B cell (primary cell): ENCODE measurements at regions not wholly inside any gene's neighbourhood (a gene's known extent, or its start where the extent isn't known, plus 50 kb on each side); places are given as distances from the start of the nearest gene placed in this dataset.
"Not testable (repeated sequence)": the region's sequence is repeated elsewhere in the genome, so short reads cannot be mapped to it uniquely, and the experiment has no call there.

Experiments used
- ATAC-seq: fragments of 200-7000 bp; cut with Tn5 transposase; one replicate; pipeline ENCODE4 v1.10.0; 2021; ENCODE audit warnings: low read depth, mild to moderate bottlenecking, moderate number of reproducible peaks, moderate library complexity
- CTCF ChIA-PET: fragments of 350-600 bp; sonication (Branson Sonifier 250); formaldehyde crosslinking; loops from one replicate; lab custom pipeline; 2021; ENCODE audit warnings: antibody characterized with exemption, inconsistent platforms; lab: Charles Lee
- POLR2A ChIA-PET: fragments of 350-600 bp; sonication (Branson Sonifier 250); formaldehyde crosslinking; loops from one replicate; lab custom pipeline; 2021; ENCODE audit warnings: antibody characterized with exemption; lab: Charles Lee
- DNase-seq: peaks from one replicate; pipeline ENCODE4 v3.0.0; 2013
- H2AFZ ChIP-seq: 2 replicates; pipeline ENCODE4 v1.6.1; 2012; ENCODE audit warnings: mild to moderate bottlenecking, low read depth, low read length; ENCODE audit not compliant: insufficient read depth, poor library complexity, severe bottlenecking
- H3K27ac ChIP-seq, 2 donors: 1 replicate in 1 of 2; 2 replicates in 1 of 2; pipeline ENCODE4 v1.5.1; 2012 to 2013; ENCODE audit warnings: low read length in 2 of 2, mild to moderate bottlenecking in 2 of 2, moderate library complexity in 1 of 2
- H3K27me3 ChIP-seq, 4 experiments: fragments of 200-600 bp in 1 of 4; sonication (generic) in 1 of 4; replicated peaks in 1 of 4; 1 replicate in 2 of 4; 2 replicates in 2 of 4; pipeline versions ENCODE4 v1.6.1 to v1.7.0; 2013 to 2016; ENCODE audit warnings: low read length in 3 of 4, mild to moderate bottlenecking in 2 of 4, mixed read lengths in 1 of 4, moderate library complexity in 1 of 4; ENCODE audit not compliant: insufficient read depth in 4 of 4, control insufficient read depth in 3 of 4; ENCODE audit errors: control extremely low read depth in 1 of 4
- H3K36me3 ChIP-seq, 2 experiments: replicated peaks in 1 of 2; 1 replicate in 1 of 2; 2 replicates in 1 of 2; pipeline versions ENCODE4 v1.6.1 to v1.7.1; 2013; ENCODE audit warnings: low read length in 1 of 2; ENCODE audit not compliant: insufficient read depth in 2 of 2, control insufficient read depth in 1 of 2; ENCODE audit errors: control extremely low read depth in 1 of 2, extremely low read depth in 1 of 2
- H3K4me1 ChIP-seq, 2 donors: fragments of 200-600 bp in 1 of 2; sonication (generic) in 1 of 2; 1 replicate in 1 of 2; 2 replicates in 1 of 2; pipeline versions ENCODE4 v1.5.1 to v1.6.1; 2013 to 2017; ENCODE audit warnings: low read length in 2 of 2; ENCODE audit not compliant: control insufficient read depth in 2 of 2, insufficient read depth in 2 of 2
- H3K4me2 ChIP-seq: replicated peaks from 2 replicates; pipeline ENCODE3; 2012; ENCODE audit warnings: mild to moderate bottlenecking, low read depth, low read length; ENCODE audit not compliant: poor library complexity, severe bottlenecking
- H3K4me3 ChIP-seq, 5 experiments: fragments of 200-600 bp in 1 of 5; sonication (generic) in 1 of 5; 1 replicate in 3 of 5; 2 replicates in 2 of 5; pipeline versions ENCODE4 v1.5.1 to v1.7.0; 2011 to 2016; ENCODE audit warnings: low read length in 4 of 5, mild to moderate bottlenecking in 4 of 5, low read depth in 2 of 5, control low read depth in 1 of 5, moderate library complexity in 1 of 5; ENCODE audit not compliant: insufficient read depth in 1 of 5; ENCODE audit errors: control extremely low read depth in 1 of 5, extremely low read depth in 1 of 5
- H3K79me2 ChIP-seq: fragments of 200-600 bp; sonication (generic); one replicate; pipeline ENCODE4 v1.6.0; 2016; ENCODE audit warnings: low read length; ENCODE audit not compliant: control insufficient read depth, insufficient read depth
- H3K9ac ChIP-seq: fragments of 200-600 bp; sonication (generic); 2 replicates; pipeline ENCODE4 v1.6.1; 2017; ENCODE audit warnings: mild to moderate bottlenecking, low read length, moderate library complexity
- H3K9me3 ChIP-seq, 3 donors: one replicate each; pipeline versions ENCODE4 v1.6.1 to v1.7.1; 2013; ENCODE audit warnings: low read length in 2 of 3; ENCODE audit not compliant: control insufficient read depth in 2 of 3, insufficient read depth in 1 of 3; ENCODE audit errors: control extremely low read depth in 1 of 3
- H4K20me1 ChIP-seq: 2 replicates; pipeline ENCODE4 v1.6.0; 2012; ENCODE audit warnings: mild to moderate bottlenecking, low read length; ENCODE audit not compliant: insufficient read depth, control insufficient read depth, poor library complexity, severe bottlenecking
- H3K27ac Mint-ChIP-seq: one replicate; pipeline ENCODE4 v1.8.0; 2021; ENCODE audit warnings: mixed read lengths
- H3K27me3 Mint-ChIP-seq: one replicate; pipeline ENCODE4 v1.8.0; 2021; ENCODE audit warnings: mixed read lengths
- H3K4me1 Mint-ChIP-seq: one replicate; pipeline ENCODE4 v1.8.0; 2021; ENCODE audit warnings: mixed read lengths
- H3K4me3 Mint-ChIP-seq: one replicate; pipeline ENCODE4 v1.8.0; 2021; ENCODE audit warnings: mixed read lengths
- H3K9me3 Mint-ChIP-seq: one replicate; pipeline ENCODE4 v1.8.0; 2022; ENCODE audit warnings: mixed read lengths; ENCODE audit not compliant: insufficient read depth
- EZH2 ChIP-seq: IDR thresholded peaks from 2 replicates; pipeline ENCODE4 v1.6.1; 2012; ENCODE audit warnings: borderline replicate concordance, low read depth, mild to moderate bottlenecking, moderate library complexity, low read length; ENCODE audit not compliant: insufficient read depth, poor library complexity, severe bottlenecking
- WGBS: methylation state at CpG from one replicate; pipeline ENCODE4 v1.1.5; 2013; ENCODE audit warnings: missing lambda C conversion rate; ENCODE audit not compliant: insufficient coverage; 5-methylcytosine and 5-hydroxymethylcytosine counted together
- intact Hi-C: fragments of 100-400 bp; cut with micrococcal nuclease; formaldehyde crosslinking; loops from one replicate; pipeline ENCODE4 v1.10.0; 2022
- TF ChIP-seq, protein P1 (sequence below): fragments of 200-600 bp; IDR thresholded peaks from one replicate; pipeline ENCODE4 v1.8.0; 2022; ENCODE audit warnings: antibody characterized with exemption, mild to moderate bottlenecking

DNA sequence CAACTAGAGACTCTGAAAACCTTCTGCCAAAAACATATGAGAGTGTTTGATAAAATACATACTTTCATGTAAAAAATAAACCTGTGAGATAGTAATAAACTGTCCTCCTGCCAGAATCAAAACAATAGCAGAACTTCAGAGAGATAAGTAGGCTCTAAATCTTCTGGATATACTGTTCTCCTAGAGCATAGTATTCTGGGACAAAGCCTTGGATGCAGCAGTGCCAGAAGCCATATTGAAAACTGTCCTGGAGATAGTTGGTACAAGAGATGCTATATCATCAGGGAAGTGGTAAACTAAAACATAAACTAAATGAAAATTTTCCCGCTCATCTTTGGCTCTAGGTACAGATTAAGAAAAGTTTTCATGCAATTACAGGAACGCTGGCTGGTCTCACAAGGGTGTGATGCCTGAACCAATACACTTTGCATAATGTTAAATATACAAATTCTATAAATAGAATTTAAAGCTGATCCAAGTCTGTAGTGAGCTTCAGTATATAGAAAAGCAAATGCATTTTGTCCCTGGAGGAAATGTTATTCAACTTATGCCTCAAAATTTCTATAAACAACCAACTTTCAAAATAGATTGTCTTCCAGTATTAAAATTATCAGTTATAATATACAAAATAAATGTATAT, 355.6 kb downstream of the ADAMTS20 start:
- no peak overlapping the region for H3K27ac Mint-ChIP-seq
- H3K4me2 ChIP-seq = no peak overlapping the region
- no peak overlapping the region for H3K27ac ChIP-seq
- no peaks in the 10 kb centered on the region for H3K9me3 Mint-ChIP-seq
- no peaks in the 10 kb centered on the region for H3K79me2 ChIP-seq
- H3K36me3 ChIP-seq = no peaks in the 10 kb centered on the region
- CTCF ChIA-PET = no interaction called here
- no peaks in the 10 kb centered on the region for H4K20me1 ChIP-seq
- no peak for DNase-seq
- H3K4me1 Mint-ChIP-seq = peaks cover 5% of the 10 kb centered on the region
- intact Hi-C loops = no loop called here
- H3K9ac ChIP-seq = no peak overlapping the region
- no peaks in the 10 kb centered on the region for H3K4me1 ChIP-seq
- H3K4me3 ChIP-seq = no peak overlapping the region
- no peak overlapping the region for H3K4me3 Mint-ChIP-seq
- H3K27me3 ChIP-seq = no peaks in the 10 kb centered on the region
- no peak overlapping the region for H2AFZ ChIP-seq
- TF ChIP-seq EZH2 = no peak
- TF ChIP-seq, protein P1, sequence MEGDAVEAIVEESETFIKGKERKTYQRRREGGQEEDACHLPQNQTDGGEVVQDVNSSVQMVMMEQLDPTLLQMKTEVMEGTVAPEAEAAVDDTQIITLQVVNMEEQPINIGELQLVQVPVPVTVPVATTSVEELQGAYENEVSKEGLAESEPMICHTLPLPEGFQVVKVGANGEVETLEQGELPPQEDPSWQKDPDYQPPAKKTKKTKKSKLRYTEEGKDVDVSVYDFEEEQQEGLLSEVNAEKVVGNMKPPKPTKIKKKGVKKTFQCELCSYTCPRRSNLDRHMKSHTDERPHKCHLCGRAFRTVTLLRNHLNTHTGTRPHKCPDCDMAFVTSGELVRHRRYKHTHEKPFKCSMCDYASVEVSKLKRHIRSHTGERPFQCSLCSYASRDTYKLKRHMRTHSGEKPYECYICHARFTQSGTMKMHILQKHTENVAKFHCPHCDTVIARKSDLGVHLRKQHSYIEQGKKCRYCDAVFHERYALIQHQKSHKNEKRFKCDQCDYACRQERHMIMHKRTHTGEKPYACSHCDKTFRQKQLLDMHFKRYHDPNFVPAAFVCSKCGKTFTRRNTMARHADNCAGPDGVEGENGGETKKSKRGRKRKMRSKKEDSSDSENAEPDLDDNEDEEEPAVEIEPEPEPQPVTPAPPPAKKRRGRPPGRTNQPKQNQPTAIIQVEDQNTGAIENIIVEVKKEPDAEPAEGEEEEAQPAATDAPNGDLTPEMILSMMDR = no peak
- ATAC-seq = no peak
- peaks cover 13% of the 10 kb centered on the region for H3K27me3 Mint-ChIP-seq
- WGBS = no CpG with 5 or more reads among the region's 2 CpGs
- H3K9me3 ChIP-seq = no peaks in the 10 kb centered on the region
- POLR2A ChIA-PET = no interaction called here

GRCh38 chr12:43193096-43193495, 358.9 kb downstream of the ADAMTS20 start:
- H4K20me1 ChIP-seq, POLR2A ChIA-PET, ATAC-seq: not testable (repeated sequence)

DNA sequence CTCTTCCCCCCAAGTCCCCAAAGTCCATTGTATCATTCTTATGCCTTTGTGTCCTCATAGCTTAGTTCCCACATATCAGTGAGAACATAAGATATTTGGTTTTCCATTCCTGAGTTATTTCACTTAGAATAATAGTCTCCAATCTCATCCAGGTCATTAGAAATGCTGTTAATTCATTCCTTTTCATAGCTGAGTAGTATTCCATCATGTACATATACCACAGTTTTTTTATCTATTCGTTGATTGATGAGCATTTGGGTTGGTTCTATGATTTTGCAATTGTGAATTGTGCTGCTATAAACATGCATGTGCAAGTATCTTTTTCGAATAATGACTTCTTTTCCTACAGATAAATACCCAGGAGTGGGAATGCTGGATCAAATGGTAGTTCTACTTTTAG, 359.6 kb downstream of the ADAMTS20 start:
- H3K27ac Mint-ChIP-seq, H3K9me3 Mint-ChIP-seq, CTCF ChIA-PET: not testable (repeated sequence)

More at GRCh38 chr12:43193096-43193495, 358.9 kb downstream of the ADAMTS20 start:
- WGBS = no CpG with 5 or more reads among the region's 2 CpGs
- H3K27ac Mint-ChIP-seq, H3K9me3 ChIP-seq, H3K9me3 Mint-ChIP-seq, intact Hi-C loops, H3K27me3 ChIP-seq, H3K79me2 ChIP-seq, H2AFZ ChIP-seq, H3K4me1 Mint-ChIP-seq, H3K4me3 ChIP-seq, H3K9ac ChIP-seq, H3K4me1 ChIP-seq, H3K27ac ChIP-seq, H3K4me3 Mint-ChIP-seq, H3K36me3 ChIP-seq, DNase-seq, CTCF ChIA-PET, H3K4me2 ChIP-seq: not testable (repeated sequence)
- H3K27me3 Mint-ChIP-seq = peaks cover 13% of the 10 kb centered on the region

More for the DNA sequence above, 359.6 kb downstream of the ADAMTS20 start:
- H3K4me1 ChIP-seq, H3K27ac ChIP-seq, H3K9ac ChIP-seq, H4K20me1 ChIP-seq, intact Hi-C loops, H3K36me3 ChIP-seq, H3K4me3 ChIP-seq, H2AFZ ChIP-seq, H3K27me3 ChIP-seq, ATAC-seq, POLR2A ChIA-PET, DNase-seq, H3K4me3 Mint-ChIP-seq, H3K4me1 Mint-ChIP-seq, H3K9me3 ChIP-seq, H3K4me2 ChIP-seq, H3K79me2 ChIP-seq: not testable (repeated sequence)
- peaks cover 13% of the 10 kb centered on the region for H3K27me3 Mint-ChIP-seq
- WGBS = no CpG with 5 or more reads among the region's 2 CpGs
